ENCODE measurements at regions not wholly inside any gene's neighbourhood (a gene's known extent, or its start where the extent isn't known, plus 50 kb on each side); places are given as distances from the start of the nearest gene placed in this dataset.
A peak's percentile ranks its signal among the peaks of the same experiment; 100 is the strongest.

- Histone ChIP-seq H3K9me2 (replicated peaks; ENCODE audit: low read length) (no peaks in the 10 kb centered on the region), H3F3A (ENCODE audit: low read length, unreplicated experiment) (no peaks in the 10 kb centered on the region), H2AFZ (ENCODE audit: low read length) (no peak overlapping the region), H3K27ac (ENCODE audit: low read length) (no peak overlapping the region), H3K4me1 (ENCODE audit: insufficient read depth, low read length) (no peaks in the 10 kb centered on the region), H3K9me3 (ENCODE audit: low read length) (no peaks in the 10 kb centered on the region), H3K4me3 (ENCODE audit: low read length) (no peak overlapping the region), H3K4me2 (ENCODE audit: low read length) (no peak overlapping the region), H4K20me1 (ENCODE audit: low read length) (no peaks in the 10 kb centered on the region), H3K36me3 (ENCODE audit: low read depth, low read length) (no peaks in the 10 kb centered on the region), H3K79me2 (ENCODE audit: low read length) (no peaks in the 10 kb centered on the region), H3K27me3 (ENCODE audit: low read length) (no peaks in the 10 kb centered on the region), H3K9ac (ENCODE audit: low read length) (no peak overlapping the region)
- DNase-seq (no peak), ATAC-seq (no peak)
- intact Hi-C loops (cut with micrococcal nuclease): no loop called here
- TF ChIP-seq EZH2phosphoT487 (IDR thresholded peaks at IDR 0.05; ENCODE audit: borderline replicate concordance, low read length): no peak
- no peak for TF ChIP-seq CTCF (conservative IDR thresholded peaks at IDR 0.05; ENCODE audit: low read depth, low read length)
- no peak for TF ChIP-seq EZH2 (IDR thresholded peaks at IDR 0.05; ENCODE audit: low read length, unreplicated experiment)
- BruUV-seq (replicated peaks): no TSS peak
- ChIA-PET CTCF (no interaction called here), POLR2A (ENCODE audit: unreplicated experiment) (no interaction called here)
These were observed 412.3 kb upstream of the ID4 start for GRCh38 chr6:19424853-19425252.

- POLR2A ChIA-PET (ENCODE audit: unreplicated experiment): no interaction called here
- H3K4me3 ChIP-seq (ENCODE audit: low read length): no peak overlapping the region
- intact Hi-C loops (cut with micrococcal nuclease): no loop called here
- H2AFZ ChIP-seq (ENCODE audit: low read length): no peak overlapping the region
- CTCF ChIA-PET: no interaction called here
- BruUV-seq (replicated peaks): no TSS peak
- no peaks in the 10 kb centered on the region for H3K9me3 ChIP-seq (ENCODE audit: low read length)
- DNase-seq (no peak), ATAC-seq (no peak)
- H3K9ac ChIP-seq (ENCODE audit: low read length): no peak overlapping the region
- no peaks in the 10 kb centered on the region for H3K36me3 ChIP-seq (ENCODE audit: low read depth, low read length)
- H3K9me2 ChIP-seq (replicated peaks; ENCODE audit: low read length): no peaks in the 10 kb centered on the region
- 0 out of 2 replicates have a peak, but pooled peaks cover under 1% of the 10 kb centered on the region for H3K4me1 ChIP-seq (ENCODE audit: insufficient read depth, low read length)
- no peak overlapping the region for H3K4me2 ChIP-seq (ENCODE audit: low read length)
- TF ChIP-seq CTCF (conservative IDR thresholded peaks at IDR 0.05; ENCODE audit: low read depth, low read length): no peak
- H4K20me1 ChIP-seq (ENCODE audit: low read length): no peaks in the 10 kb centered on the region
- no peak overlapping the region for H3K27ac ChIP-seq (ENCODE audit: low read length)
- no peaks in the 10 kb centered on the region for H3K79me2 ChIP-seq (ENCODE audit: low read length)
- H3F3A ChIP-seq (ENCODE audit: low read length, unreplicated experiment): no peaks in the 10 kb centered on the region
- no peaks in the 10 kb centered on the region for H3K27me3 ChIP-seq (ENCODE audit: low read length)
These were observed 409.6 kb upstream of the ID4 start for GRCh38 chr6:19427548-19427947.

- H3K36me3 ChIP-seq (ENCODE audit: low read depth, low read length): no peaks in the 10 kb centered on the region
- no peaks in the 10 kb centered on the region for H3K9me3 ChIP-seq (ENCODE audit: low read length)
- ATAC-seq (no peak), DNase-seq (peak; percentile 68)
- intact Hi-C loops (cut with micrococcal nuclease): no loop called here
- peaks cover 11% of the 10 kb centered on the region for H3K4me1 ChIP-seq (ENCODE audit: insufficient read depth, low read length)
- H3K9me2 ChIP-seq (replicated peaks; ENCODE audit: low read length): no peaks in the 10 kb centered on the region
- no TSS peak for BruUV-seq (replicated peaks)
- no peak overlapping the region for H3K27ac ChIP-seq (ENCODE audit: low read length)
- CTCF ChIA-PET: interaction anchor here (0.6 kb wide), 1 partner anchor 15 kb away, joined by 4 read pairs; no protein-coding TSS in a partner anchor
- peak overlapping the region; percentile 28; the same call in 1 of the 2 replicates for H3K4me2 ChIP-seq (ENCODE audit: low read length)
- H3F3A ChIP-seq (ENCODE audit: low read length, unreplicated experiment): no peaks in the 10 kb centered on the region
- TF ChIP-seq EZH2phosphoT487 (IDR thresholded peaks at IDR 0.05; ENCODE audit: borderline replicate concordance, low read length) (no peak), EZH2 (IDR thresholded peaks at IDR 0.05; ENCODE audit: low read length, unreplicated experiment) (no peak), CTCF (conservative IDR thresholded peaks at IDR 0.05; ENCODE audit: low read depth, low read length) (no peak)
- no peaks in the 10 kb centered on the region for H3K27me3 ChIP-seq (ENCODE audit: low read length)
- peak overlapping the region; percentile 64 for H2AFZ ChIP-seq (ENCODE audit: low read length)
- H3K79me2 ChIP-seq (ENCODE audit: low read length): no peaks in the 10 kb centered on the region
- H4K20me1 ChIP-seq (ENCODE audit: low read length): no peaks in the 10 kb centered on the region
- H3K4me3 ChIP-seq (ENCODE audit: low read length): no peak overlapping the region
- POLR2A ChIA-PET (ENCODE audit: unreplicated experiment): no interaction called here
- no peak overlapping the region for H3K9ac ChIP-seq (ENCODE audit: low read length)
These were observed 404.1 kb upstream of the ID4 start for GRCh38 chr6:19432966-19433498.

Data from PC-3 (cell line).